HEK293T (cell line): ENCODE measurements at regions not wholly inside any gene's neighbourhood (a gene's known extent, or its start where the extent isn't known, plus 50 kb on each side); places are given as distances from the start of the nearest gene placed in this dataset.

ENCODE experiments used
- BHLHE40 ChIP-seq: fragments of 450-650 bp; IDR thresholded peaks from 2 replicates; pipeline ENCODE4 v1.6.1; 2016; ENCODE audit warnings: mild to moderate bottlenecking, moderate library complexity, borderline replicate concordance
- CTBP1 ChIP-seq: fragments of 450-650 bp; IDR thresholded peaks from 2 replicates; pipeline ENCODE4 v1.6.1; 2016; ENCODE audit warnings: borderline replicate concordance
- FOXA1 ChIP-seq: fragments of 450-650 bp; IDR thresholded peaks from 2 replicates; pipeline ENCODE4 v1.6.1; 2016; ENCODE audit warnings: mild to moderate bottlenecking
- FOXM1 ChIP-seq: fragments of 450-650 bp; IDR thresholded peaks from 2 replicates; pipeline ENCODE4 v1.6.1; 2017; ENCODE audit warnings: mild to moderate bottlenecking, borderline replicate concordance
- L3MBTL2 ChIP-seq: fragments of 450-650 bp; conservative IDR thresholded peaks from 2 replicates; pipeline ENCODE4 v1.6.1; 2016; ENCODE audit warnings: mild to moderate bottlenecking
- NFRKB ChIP-seq: fragments of 450-650 bp; IDR thresholded peaks from 2 replicates; pipeline ENCODE4 v1.6.1; 2016; ENCODE audit warnings: mild to moderate bottlenecking, moderate library complexity
- PKNOX1 ChIP-seq: fragments of 450-650 bp; IDR thresholded peaks from 2 replicates; pipeline ENCODE4 v1.6.1; 2016
- SP1 ChIP-seq: fragments of 450-650 bp; IDR thresholded peaks from 2 replicates; pipeline ENCODE4 v1.6.1; 2017
- TARDBP ChIP-seq: fragments of 450-650 bp; IDR thresholded peaks from 2 replicates; pipeline ENCODE4 v1.6.1; 2016
- ZNF384 ChIP-seq: fragments of 450-650 bp; IDR thresholded peaks from 2 replicates; pipeline ENCODE4 v1.6.1; 2016

- TF ChIP-seq SP1 (no peak), ZNF384 (no peak), TARDBP (no peak), NFRKB (no peak), L3MBTL2 (no peak), FOXA1 (no peak), CTBP1 (no peak), FOXM1 (no peak), BHLHE40 (no peak), PKNOX1 (no peak)
These were observed 100.7 kb upstream of the LGR5 start for GRCh38 chr12:71338933-71339332.
